Fibroblast of the aortic adventitia (primary cell): ENCODE measurements at regions not wholly inside any gene's neighbourhood (a gene's known extent, or its start where the extent isn't known, plus 50 kb on each side); places are given as distances from the start of the nearest gene placed in this dataset.

Experiments
- DNase-seq: peaks from one replicate; pipeline ENCODE4 v3.0.0-alpha.2; 2010; ENCODE audit warnings: low read depth
- H3K4me3 ChIP-seq: 2 replicates; pipeline ENCODE4 v1.5.1; 2011; ENCODE audit warnings: low read depth, mild to moderate bottlenecking, control low read depth, low read length, moderate library complexity
- TF ChIP-seq, protein P1 (sequence below): IDR thresholded peaks from 2 replicates; pipeline ENCODE4 v1.5.1; 2011; ENCODE audit warnings: mild to moderate bottlenecking, low read length, control low read depth, inconsistent platforms; ENCODE audit not compliant: insufficient read depth

DNA sequence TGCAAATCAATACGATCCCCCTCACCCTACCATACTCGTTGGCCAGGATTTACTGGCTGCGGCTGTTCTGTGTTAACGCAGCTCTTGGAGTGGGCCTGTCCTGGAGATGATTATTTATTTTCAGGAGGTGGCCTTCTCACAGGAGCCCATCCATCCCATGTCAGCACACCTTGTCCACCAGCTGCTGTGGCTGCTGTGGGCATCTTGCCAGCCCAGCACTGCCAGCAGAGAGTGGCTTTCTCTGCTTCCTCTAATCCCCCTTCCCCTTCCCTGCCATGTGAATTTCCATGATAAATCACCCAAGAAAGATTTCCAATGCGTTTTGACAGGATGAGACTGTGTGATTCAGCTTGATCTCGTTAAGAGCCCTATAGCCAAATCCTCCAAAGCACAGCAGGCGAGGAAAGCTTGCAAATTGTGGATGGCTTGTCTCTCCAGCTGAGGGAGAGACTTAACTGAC lies 309.1 kb upstream of the C11orf87 start:
- TF ChIP-seq, protein P1, sequence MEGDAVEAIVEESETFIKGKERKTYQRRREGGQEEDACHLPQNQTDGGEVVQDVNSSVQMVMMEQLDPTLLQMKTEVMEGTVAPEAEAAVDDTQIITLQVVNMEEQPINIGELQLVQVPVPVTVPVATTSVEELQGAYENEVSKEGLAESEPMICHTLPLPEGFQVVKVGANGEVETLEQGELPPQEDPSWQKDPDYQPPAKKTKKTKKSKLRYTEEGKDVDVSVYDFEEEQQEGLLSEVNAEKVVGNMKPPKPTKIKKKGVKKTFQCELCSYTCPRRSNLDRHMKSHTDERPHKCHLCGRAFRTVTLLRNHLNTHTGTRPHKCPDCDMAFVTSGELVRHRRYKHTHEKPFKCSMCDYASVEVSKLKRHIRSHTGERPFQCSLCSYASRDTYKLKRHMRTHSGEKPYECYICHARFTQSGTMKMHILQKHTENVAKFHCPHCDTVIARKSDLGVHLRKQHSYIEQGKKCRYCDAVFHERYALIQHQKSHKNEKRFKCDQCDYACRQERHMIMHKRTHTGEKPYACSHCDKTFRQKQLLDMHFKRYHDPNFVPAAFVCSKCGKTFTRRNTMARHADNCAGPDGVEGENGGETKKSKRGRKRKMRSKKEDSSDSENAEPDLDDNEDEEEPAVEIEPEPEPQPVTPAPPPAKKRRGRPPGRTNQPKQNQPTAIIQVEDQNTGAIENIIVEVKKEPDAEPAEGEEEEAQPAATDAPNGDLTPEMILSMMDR, result no peak
- H3K4me3 ChIP-seq, result no peak overlapping the region
- no peak for DNase-seq

- TF ChIP-seq, protein P1, result no peak
- H3K4me3 ChIP-seq, result no peak overlapping the region
- no peak for DNase-seq
Observed at GRCh38 chr11:109120341-109120740, 301.6 kb upstream of the C11orf87 start.

DNA sequence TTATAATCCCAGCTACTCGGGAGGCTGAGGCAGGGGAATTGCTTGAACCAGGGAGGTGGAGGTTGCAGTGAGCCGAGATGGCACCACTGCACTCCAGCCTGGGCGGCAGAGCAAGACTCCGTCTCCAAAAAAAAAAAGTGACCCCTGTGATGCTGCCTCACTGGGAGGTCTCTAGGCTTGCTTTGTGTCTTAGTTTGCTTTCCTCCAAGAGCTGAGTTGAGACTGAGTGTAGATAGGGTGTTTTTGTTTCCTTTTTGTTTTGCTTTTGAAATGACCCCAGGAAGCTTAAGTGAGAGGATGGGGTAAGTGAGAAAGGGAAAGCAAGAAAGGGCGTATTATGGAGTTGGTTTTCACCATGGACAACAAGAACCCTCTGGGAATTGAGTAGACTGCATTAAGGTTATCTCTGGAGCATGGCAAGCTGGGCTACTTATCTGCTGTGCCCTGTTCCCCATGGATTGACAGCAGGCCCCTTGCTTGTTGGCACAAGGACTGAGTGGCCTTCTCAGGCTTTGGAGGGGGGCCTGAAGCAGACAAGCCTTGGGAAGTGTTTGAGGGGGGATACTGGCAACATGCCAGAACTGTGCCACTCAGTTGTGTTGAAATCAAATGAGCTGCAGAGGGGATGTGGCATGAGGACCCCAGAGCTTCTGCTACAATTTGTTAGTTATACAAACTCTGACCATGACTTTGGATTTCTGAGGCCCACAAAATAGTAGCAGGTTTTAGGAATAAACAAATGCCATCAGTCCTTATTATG lies 300.6 kb upstream of the C11orf87 start:
- H3K4me3 ChIP-seq, result no peak overlapping the region
- TF ChIP-seq, protein P1, result no peak
- no peak for DNase-seq

- TF ChIP-seq, protein P1, result no peak
- no peak overlapping the region for H3K4me3 ChIP-seq
- DNase-seq, result peak; percentile 55
Observed at GRCh38 chr11:109123816-109124787, 297.9 kb upstream of the C11orf87 start.

- DNase-seq, result no peak
- TF ChIP-seq, protein P1, result no peak
- H3K4me3 ChIP-seq, result no peak overlapping the region
Observed at GRCh38 chr11:109130910-109131309, 291.1 kb upstream of the C11orf87 start.

- TF ChIP-seq, protein P1, result no peak
- H3K4me3 ChIP-seq, result no peak overlapping the region
- DNase-seq, result no peak
Observed at GRCh38 chr11:109132539-109132938, 289.5 kb upstream of the C11orf87 start.
